ENCODE measurements at regions not wholly inside any gene's neighbourhood (a gene's known extent, or its start where the extent isn't known, plus 50 kb on each side); places are given as distances from the start of the nearest gene placed in this dataset.

DNA sequence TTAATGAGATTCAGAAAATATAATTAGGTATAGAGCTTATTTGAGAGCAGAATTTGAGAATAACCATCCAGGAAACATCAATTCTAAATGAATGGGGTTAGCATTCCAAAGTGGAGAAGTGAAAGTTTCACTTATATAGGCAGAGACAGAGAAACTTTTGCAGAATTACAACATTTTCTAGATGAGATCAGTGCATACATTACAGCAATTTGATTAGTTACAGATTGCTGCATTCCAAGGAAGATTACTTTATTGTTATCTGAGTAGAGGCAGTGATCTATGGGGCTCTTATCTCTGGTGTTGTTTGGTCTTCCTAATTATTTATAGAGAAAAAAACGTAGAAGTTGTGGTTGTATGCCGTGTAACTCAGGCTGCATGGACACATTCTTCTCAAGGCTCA is 373.8 kb upstream of the SYT4 start:
- TF ChIP-seq, protein P1, sequence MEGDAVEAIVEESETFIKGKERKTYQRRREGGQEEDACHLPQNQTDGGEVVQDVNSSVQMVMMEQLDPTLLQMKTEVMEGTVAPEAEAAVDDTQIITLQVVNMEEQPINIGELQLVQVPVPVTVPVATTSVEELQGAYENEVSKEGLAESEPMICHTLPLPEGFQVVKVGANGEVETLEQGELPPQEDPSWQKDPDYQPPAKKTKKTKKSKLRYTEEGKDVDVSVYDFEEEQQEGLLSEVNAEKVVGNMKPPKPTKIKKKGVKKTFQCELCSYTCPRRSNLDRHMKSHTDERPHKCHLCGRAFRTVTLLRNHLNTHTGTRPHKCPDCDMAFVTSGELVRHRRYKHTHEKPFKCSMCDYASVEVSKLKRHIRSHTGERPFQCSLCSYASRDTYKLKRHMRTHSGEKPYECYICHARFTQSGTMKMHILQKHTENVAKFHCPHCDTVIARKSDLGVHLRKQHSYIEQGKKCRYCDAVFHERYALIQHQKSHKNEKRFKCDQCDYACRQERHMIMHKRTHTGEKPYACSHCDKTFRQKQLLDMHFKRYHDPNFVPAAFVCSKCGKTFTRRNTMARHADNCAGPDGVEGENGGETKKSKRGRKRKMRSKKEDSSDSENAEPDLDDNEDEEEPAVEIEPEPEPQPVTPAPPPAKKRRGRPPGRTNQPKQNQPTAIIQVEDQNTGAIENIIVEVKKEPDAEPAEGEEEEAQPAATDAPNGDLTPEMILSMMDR (IDR thresholded peaks at IDR 0.05 in 4 of 5, conservative IDR thresholded peaks at IDR 0.05 in 1 of 5), result no peak
- TF ChIP-seq POLR2A (IDR thresholded peaks at IDR 0.05), result no peak
